AG04450 (cell line): ENCODE measurements at regions not wholly inside any gene's neighbourhood (a gene's known extent, or its start where the extent isn't known, plus 50 kb on each side); places are given as distances from the start of the nearest gene placed in this dataset.

ENCODE experiments used
- CTCF ChIA-PET: fragments of 300-600, 350-600 bp; formaldehyde crosslinking; extraction: SDS; loops from one replicate; lab custom pipeline; 2022; ENCODE audit warnings: antibody characterized with exemption, inconsistent platforms; lab: Charles Lee
- POLR2A ChIA-PET: fragments of 350-600 bp; formaldehyde crosslinking; extraction: SDS; loops from one replicate; lab custom pipeline; 2021; ENCODE audit warnings: antibody characterized with exemption, inconsistent platforms; lab: Yijun Ruan, JAX
- DNase-seq: peaks from one replicate; pipeline ENCODE4 v3.0.0-alpha.2; 2011; ENCODE audit warnings: low read depth, low spot score
- H3K27ac ChIP-seq: one replicate; pipeline ENCODE4 v1.5.1; 2012; ENCODE audit warnings: low read depth, low read length, control low read depth
- H3K27me3 ChIP-seq: one replicate; pipeline ENCODE4 v1.6.0; 2012; ENCODE audit warnings: low read length; ENCODE audit not compliant: control insufficient read depth, insufficient read depth
- H3K4me3 ChIP-seq: 2 replicates; pipeline ENCODE4 v1.5.1; 2011; ENCODE audit warnings: mild to moderate bottlenecking, low read depth, low read length, control low read depth
- H3K9me3 ChIP-seq: 2 replicates; pipeline ENCODE4 v1.5.1; 2012; ENCODE audit warnings: low read length; ENCODE audit not compliant: control insufficient read depth, insufficient read depth
- CTCF ChIP-seq: IDR thresholded peaks from 2 replicates; pipeline ENCODE4 v1.5.1; 2011; ENCODE audit warnings: low read depth, low read length, control low read depth, inconsistent platforms

GRCh38 chr3:80097674-80098073 lies 329.9 kb upstream of the ROBO1 start:
- no peak for DNase-seq
- no peak for TF ChIP-seq CTCF
- CTCF ChIA-PET = no interaction called here
- Histone ChIP-seq H3K27me3 (no peaks in the 10 kb centered on the region), H3K27ac (no peak overlapping the region), H3K4me3 (no peak overlapping the region), H3K9me3 (no peaks in the 10 kb centered on the region)
- POLR2A ChIA-PET = no interaction called here

- TF ChIP-seq CTCF = no peak
- Histone ChIP-seq H3K4me3 (no peak overlapping the region), H3K27me3 (no peaks in the 10 kb centered on the region), H3K9me3 (no peaks in the 10 kb centered on the region), H3K27ac (no peak overlapping the region)
- no peak for DNase-seq
- ChIA-PET CTCF (no interaction called here), POLR2A (no interaction called here)
Measured at GRCh38 chr3:80096909-80097308, 329.1 kb upstream of the ROBO1 start.

- DNase-seq = no peak
- no peak for TF ChIP-seq CTCF
- ChIA-PET POLR2A (no interaction called here), CTCF (no interaction called here)
- Histone ChIP-seq H3K27ac (no peak overlapping the region), H3K4me3 (no peak overlapping the region), H3K27me3 (no peaks in the 10 kb centered on the region), H3K9me3 (no peaks in the 10 kb centered on the region)
Measured at GRCh38 chr3:80094589-80094988, 326.8 kb upstream of the ROBO1 start.

- Histone ChIP-seq H3K9me3 (no peaks in the 10 kb centered on the region), H3K27ac (no peak overlapping the region), H3K27me3 (no peaks in the 10 kb centered on the region), H3K4me3 (no peak overlapping the region)
- DNase-seq = no peak
- TF ChIP-seq CTCF = no peak
- POLR2A ChIA-PET = no interaction called here
- CTCF ChIA-PET = no interaction called here
Measured at GRCh38 chr3:80087767-80088166, 320.0 kb upstream of the ROBO1 start.

- CTCF ChIA-PET = interaction anchor here (0.6 kb wide), 1 partner anchor 125 kb away, joined by 7 read pairs; no protein-coding TSS in a partner anchor
- TF ChIP-seq CTCF = no peak
- Histone ChIP-seq H3K9me3 (no peaks in the 10 kb centered on the region), H3K27me3 (no peaks in the 10 kb centered on the region), H3K27ac (no peak overlapping the region), H3K4me3 (no peak overlapping the region)
- POLR2A ChIA-PET = no interaction called here
- DNase-seq = no peak
Measured at GRCh38 chr3:80086426-80086825, 318.6 kb upstream of the ROBO1 start.
